ENCODE measurements at regions not wholly inside any gene's neighbourhood (a gene's known extent, or its start where the extent isn't known, plus 50 kb on each side); places are given as distances from the start of the nearest gene placed in this dataset.
A peak's percentile ranks its signal among the peaks of the same experiment; 100 is the strongest.

DNA sequence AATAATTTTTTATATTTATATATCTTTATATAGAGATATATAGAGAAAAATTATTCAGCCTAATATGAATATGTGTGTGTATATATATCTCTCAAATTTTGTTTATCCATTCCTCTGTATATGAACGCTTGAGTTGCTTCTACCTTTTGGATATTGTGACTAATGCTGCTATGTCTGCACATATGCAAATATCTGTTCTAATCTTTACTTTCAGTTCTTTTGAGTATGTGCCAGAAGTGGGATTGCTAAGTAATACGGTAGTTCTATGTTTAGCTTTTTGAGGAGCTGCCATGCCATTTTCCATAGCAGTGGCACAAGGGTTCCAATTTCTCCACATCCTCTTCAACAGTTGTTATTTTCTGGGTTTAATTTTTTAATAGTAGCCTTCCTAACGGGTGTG lies 72.8 kb upstream of the CEP85L start:
- ChIA-PET CTCF (interaction anchor here (0.7 kb wide), 1 partner anchor 10 kb away, joined by 3 read pairs; no protein-coding TSS in a partner anchor), POLR2A (no interaction called here)
- TF ChIP-seq, protein P1, sequence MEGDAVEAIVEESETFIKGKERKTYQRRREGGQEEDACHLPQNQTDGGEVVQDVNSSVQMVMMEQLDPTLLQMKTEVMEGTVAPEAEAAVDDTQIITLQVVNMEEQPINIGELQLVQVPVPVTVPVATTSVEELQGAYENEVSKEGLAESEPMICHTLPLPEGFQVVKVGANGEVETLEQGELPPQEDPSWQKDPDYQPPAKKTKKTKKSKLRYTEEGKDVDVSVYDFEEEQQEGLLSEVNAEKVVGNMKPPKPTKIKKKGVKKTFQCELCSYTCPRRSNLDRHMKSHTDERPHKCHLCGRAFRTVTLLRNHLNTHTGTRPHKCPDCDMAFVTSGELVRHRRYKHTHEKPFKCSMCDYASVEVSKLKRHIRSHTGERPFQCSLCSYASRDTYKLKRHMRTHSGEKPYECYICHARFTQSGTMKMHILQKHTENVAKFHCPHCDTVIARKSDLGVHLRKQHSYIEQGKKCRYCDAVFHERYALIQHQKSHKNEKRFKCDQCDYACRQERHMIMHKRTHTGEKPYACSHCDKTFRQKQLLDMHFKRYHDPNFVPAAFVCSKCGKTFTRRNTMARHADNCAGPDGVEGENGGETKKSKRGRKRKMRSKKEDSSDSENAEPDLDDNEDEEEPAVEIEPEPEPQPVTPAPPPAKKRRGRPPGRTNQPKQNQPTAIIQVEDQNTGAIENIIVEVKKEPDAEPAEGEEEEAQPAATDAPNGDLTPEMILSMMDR (IDR thresholded peaks at IDR 0.05; ENCODE audit: control extremely low read depth, extremely low read depth, low read depth, missing control alignments): no peak
- DNase-seq (ENCODE audit: extremely low spot score): peak; percentile 42

DNA sequence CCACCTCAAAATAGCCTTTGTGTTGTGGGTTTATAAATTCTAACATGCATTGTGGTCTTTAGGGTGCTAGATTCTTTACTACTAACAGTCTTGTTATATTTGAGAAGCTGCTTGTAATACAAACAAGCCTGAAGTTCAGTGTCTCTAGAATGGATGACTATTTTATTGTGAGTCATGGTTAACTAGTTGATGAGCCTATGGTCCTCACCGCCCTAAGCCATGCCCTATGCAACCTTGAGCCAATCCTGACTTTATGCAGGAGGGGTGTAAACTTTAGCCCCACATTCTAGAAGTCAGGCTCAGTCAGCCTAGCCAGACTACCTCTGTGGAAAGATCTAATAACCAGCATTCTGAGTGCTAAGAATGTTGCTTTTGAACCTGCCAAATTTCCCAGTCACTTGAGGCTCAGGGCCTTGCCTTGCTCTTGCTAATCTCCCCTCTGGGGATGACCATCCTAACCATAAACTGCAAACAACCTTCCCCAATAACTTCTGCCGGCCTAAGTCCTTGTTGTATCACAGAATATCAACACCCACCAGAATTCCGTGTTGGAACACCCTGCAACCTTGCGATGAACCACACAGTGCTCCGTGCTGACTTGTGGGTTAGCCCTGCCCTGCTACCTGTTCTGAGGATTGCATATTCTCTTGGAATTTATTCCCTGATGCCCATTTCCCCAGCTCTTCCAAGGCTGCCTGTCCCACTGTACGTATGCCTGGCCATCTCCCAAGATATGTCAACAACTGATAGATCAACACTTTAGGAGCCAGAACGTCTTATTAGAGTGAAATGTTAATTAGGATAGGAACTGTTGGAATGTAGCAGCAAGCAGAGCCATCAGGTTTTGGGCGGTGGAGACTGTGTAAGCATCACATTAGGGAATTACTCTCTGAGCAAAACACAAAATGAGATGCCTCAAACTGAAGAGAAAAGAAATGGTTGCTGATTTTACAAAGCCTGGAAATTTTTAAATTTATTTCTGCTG lies 71.7 kb upstream of the CEP85L start:
- no peak for DNase-seq (ENCODE audit: extremely low spot score)
- TF ChIP-seq, protein P1 (IDR thresholded peaks at IDR 0.05; ENCODE audit: control extremely low read depth, extremely low read depth, low read depth, missing control alignments): no peak
- ChIA-PET CTCF (interaction anchor here (1.0 to 2.0 kb wide), 2 partner anchors 11 to 14 kb away, joined by 3 to 6 read pairs; no protein-coding TSS in a partner anchor), POLR2A (no interaction called here)

DNA sequence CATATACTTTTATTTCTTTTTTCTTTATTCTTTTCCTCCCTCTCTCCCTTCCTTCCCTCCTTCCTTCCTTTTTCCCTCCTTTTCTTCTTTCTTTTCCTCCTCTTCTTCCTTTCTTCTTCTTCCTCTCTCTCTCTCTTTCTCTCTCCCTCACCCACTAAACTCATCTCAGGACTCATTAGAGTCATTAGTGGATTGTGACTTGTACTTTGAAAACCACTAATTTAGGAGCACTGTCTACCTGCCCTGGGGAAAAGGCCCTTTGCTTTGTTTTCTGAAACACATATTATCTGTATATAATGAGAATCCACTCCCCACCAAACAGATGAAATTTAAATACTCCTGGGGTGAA lies 68.7 kb upstream of the CEP85L start:
- no peak for DNase-seq (ENCODE audit: extremely low spot score)
- POLR2A ChIA-PET: interaction anchor here (1.1 kb wide), 1 partner anchor 13 kb away, joined by 3 read pairs; no protein-coding TSS in a partner anchor
- CTCF ChIA-PET: interaction anchor here (1.3 kb wide), 1 partner anchor 155 kb away, joined by 4 read pairs; no protein-coding TSS in a partner anchor
- TF ChIP-seq, protein P1 (IDR thresholded peaks at IDR 0.05; ENCODE audit: control extremely low read depth, extremely low read depth, low read depth, missing control alignments): no peak

- CTCF ChIA-PET: interaction anchor here (0.7 to 1.3 kb wide), 3 partner anchors 9 to 155 kb away, joined by 3 to 4 read pairs (median 3); no protein-coding TSS in a partner anchor
These were observed 68.1 kb upstream of the CEP85L start for GRCh38 chr6:118719351-118720124.

DNA sequence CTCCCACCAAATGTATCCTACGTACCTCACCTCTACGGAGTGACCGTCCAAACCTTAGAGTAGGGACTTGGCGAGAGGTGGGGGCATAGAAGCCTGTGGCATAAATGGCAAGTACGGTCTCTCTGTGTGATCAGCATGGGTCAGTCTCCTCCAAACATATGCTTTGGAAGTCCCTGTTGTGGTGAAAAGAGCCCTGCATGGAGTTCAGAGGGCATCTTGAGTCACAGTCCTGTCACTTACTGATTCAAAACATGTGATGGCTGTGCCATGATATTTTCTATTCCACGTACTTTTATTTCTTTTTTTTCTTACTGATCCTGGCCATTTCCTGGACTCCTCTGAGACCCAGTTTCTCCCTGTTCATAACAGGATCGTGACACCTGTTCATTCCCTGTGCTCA lies 67.5 kb upstream of the CEP85L start:
- ChIA-PET POLR2A (interaction anchor here (1.1 kb wide), 1 partner anchor 12 kb away, joined by 3 read pairs; no protein-coding TSS in a partner anchor), CTCF (interaction anchor here (1.1 kb wide), 1 partner anchor 10 kb away, joined by 3 read pairs; no protein-coding TSS in a partner anchor)
- TF ChIP-seq, protein P1 (IDR thresholded peaks at IDR 0.05; ENCODE audit: control extremely low read depth, extremely low read depth, low read depth, missing control alignments): no peak
- DNase-seq (ENCODE audit: extremely low spot score): no peak

More at GRCh38 chr6:118719351-118720124, 68.1 kb upstream of the CEP85L start:
- POLR2A ChIA-PET: interaction anchor here (1.1 kb wide), 1 partner anchor 13 kb away, joined by 3 read pairs; no protein-coding TSS in a partner anchor
- TF ChIP-seq, protein P1 (IDR thresholded peaks at IDR 0.05; ENCODE audit: control extremely low read depth, extremely low read depth, low read depth, missing control alignments): no peak
- DNase-seq (ENCODE audit: extremely low spot score): peak; percentile 52

- ChIA-PET CTCF (no interaction called here), POLR2A (no interaction called here)
- TF ChIP-seq, protein P1 (IDR thresholded peaks at IDR 0.05; ENCODE audit: control extremely low read depth, extremely low read depth, low read depth, missing control alignments): no peak
- DNase-seq (ENCODE audit: extremely low spot score): no peak
These were observed 66.9 kb upstream of the CEP85L start for GRCh38 chr6:118718297-118718696.
